HCEC 1CT (cell line): ENCODE measurements at regions not wholly inside any gene's neighbourhood (a gene's known extent, or its start where the extent isn't known, plus 50 kb on each side); places are given as distances from the start of the nearest gene placed in this dataset.
"Not testable (repeated sequence)": the region's sequence is repeated elsewhere in the genome, so short reads cannot be mapped to it uniquely, and the experiment has no call there.

ENCODE experiments used
- DNase-seq: peaks from one replicate; pipeline ENCODE4 v3.0.0-alpha.2; 2017

GRCh38 chr10:23884670-23885069 lies 324.3 kb upstream of the KIAA1217 start:
- DNase-seq = no peak

GRCh38 chr10:23885853-23886252 lies 323.1 kb upstream of the KIAA1217 start:
- no peak for DNase-seq

- no peak for DNase-seq
These were observed 322.6 kb upstream of the KIAA1217 start for GRCh38 chr10:23886355-23886754.

GRCh38 chr10:23891301-23891700 lies 317.6 kb upstream of the KIAA1217 start:
- no peak for DNase-seq

- DNase-seq = no peak
These were observed 316.6 kb upstream of the KIAA1217 start for GRCh38 chr10:23892296-23892695.

GRCh38 chr10:23897267-23897666 lies 311.7 kb upstream of the KIAA1217 start:
- DNase-seq = no peak

GRCh38 chr10:23897861-23898260 lies 311.1 kb upstream of the KIAA1217 start:
- no peak for DNase-seq

GRCh38 chr10:23899166-23899565 lies 309.8 kb upstream of the KIAA1217 start:
- no peak for DNase-seq

GRCh38 chr10:23910291-23910690 lies 298.6 kb upstream of the KIAA1217 start:
- no peak for DNase-seq

- DNase-seq = no peak
These were observed 296.0 kb upstream of the KIAA1217 start for GRCh38 chr10:23912884-23913404.

GRCh38 chr10:23914641-23915040 lies 294.3 kb upstream of the KIAA1217 start:
- DNase-seq = no peak

- DNase-seq = no peak
These were observed 291.6 kb upstream of the KIAA1217 start for GRCh38 chr10:23917251-23917840.

- DNase-seq = no peak
These were observed 290.7 kb upstream of the KIAA1217 start for GRCh38 chr10:23918090-23918723.

GRCh38 chr10:23918839-23919238 lies 290.1 kb upstream of the KIAA1217 start:
- DNase-seq = no peak

GRCh38 chr10:23927576-23928325 lies 281.2 kb upstream of the KIAA1217 start:
- no peak for DNase-seq

- not testable (repeated sequence) for DNase-seq
These were observed 274.9 kb upstream of the KIAA1217 start for GRCh38 chr10:23934023-23934422.

GRCh38 chr10:23945845-23946244 lies 263.1 kb upstream of the KIAA1217 start:
- no peak for DNase-seq

GRCh38 chr10:23951841-23952240 lies 257.1 kb upstream of the KIAA1217 start:
- no peak for DNase-seq

GRCh38 chr10:23955456-23956225 lies 253.3 kb upstream of the KIAA1217 start:
- no peak for DNase-seq

- DNase-seq = no peak
These were observed 243.8 kb upstream of the KIAA1217 start for GRCh38 chr10:23965123-23965522.

GRCh38 chr10:23965880-23966279 lies 243.1 kb upstream of the KIAA1217 start:
- DNase-seq = no peak

GRCh38 chr10:23966504-23967051 lies 242.4 kb upstream of the KIAA1217 start:
- DNase-seq = no peak

GRCh38 chr10:23968301-23968700 lies 240.6 kb upstream of the KIAA1217 start:
- no peak for DNase-seq
